ENCODE measurements at regions not wholly inside any gene's neighbourhood (a gene's known extent, or its start where the extent isn't known, plus 50 kb on each side); places are given as distances from the start of the nearest gene placed in this dataset.

DNA sequence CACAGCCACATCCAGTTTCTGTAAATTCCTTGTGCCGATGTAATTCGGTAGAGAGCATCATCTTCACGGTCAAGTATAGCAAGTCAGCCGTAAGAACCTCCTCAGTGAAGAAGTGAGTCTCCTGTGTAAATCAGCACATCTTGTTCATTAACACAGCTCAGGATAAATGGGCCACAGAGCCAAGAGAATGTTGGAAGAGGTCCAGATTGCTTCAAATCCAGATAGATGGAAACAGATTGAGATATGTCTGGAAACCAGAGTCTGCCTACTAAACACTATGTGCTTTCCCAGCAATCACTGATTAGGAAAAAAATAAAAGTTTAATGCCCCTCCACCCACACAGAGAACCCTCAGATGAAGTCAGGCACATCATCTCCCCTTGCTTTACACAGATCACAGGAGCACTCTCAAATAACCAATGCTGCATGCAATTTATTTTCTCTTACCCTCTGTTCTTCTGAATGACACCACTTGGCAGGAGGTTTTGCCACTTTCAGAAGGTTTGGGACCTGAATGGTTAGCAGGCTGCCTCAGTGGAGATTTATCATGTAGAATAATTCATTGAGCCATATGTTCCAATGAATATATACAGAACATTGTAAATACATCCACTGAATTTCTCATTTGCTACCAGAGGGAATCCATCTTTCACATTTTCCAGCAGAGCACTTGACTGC, 357.7 kb downstream of the C4orf33 start:
- H3K36me3 ChIP-seq (ENCODE audit: control insufficient read depth, insufficient read depth, low read length) = no peaks in the 10 kb centered on the region
- no peak overlapping the region for H3K4me2 ChIP-seq (ENCODE audit: low read length)
- no peak overlapping the region for H3K4me3 ChIP-seq (ENCODE audit: low read depth, low read length)
- H2AFZ ChIP-seq = no peak overlapping the region
- no peaks in the 10 kb centered on the region for H3K27me3 ChIP-seq (ENCODE audit: control insufficient read depth, insufficient read depth, low read length)
- H3K4me1 ChIP-seq = no peaks in the 10 kb centered on the region
- H3K9me3 ChIP-seq (ENCODE audit: control insufficient read depth, low read length) = no peaks in the 10 kb centered on the region
- no peak overlapping the region for H3K9ac ChIP-seq
- TF ChIP-seq, protein P1, sequence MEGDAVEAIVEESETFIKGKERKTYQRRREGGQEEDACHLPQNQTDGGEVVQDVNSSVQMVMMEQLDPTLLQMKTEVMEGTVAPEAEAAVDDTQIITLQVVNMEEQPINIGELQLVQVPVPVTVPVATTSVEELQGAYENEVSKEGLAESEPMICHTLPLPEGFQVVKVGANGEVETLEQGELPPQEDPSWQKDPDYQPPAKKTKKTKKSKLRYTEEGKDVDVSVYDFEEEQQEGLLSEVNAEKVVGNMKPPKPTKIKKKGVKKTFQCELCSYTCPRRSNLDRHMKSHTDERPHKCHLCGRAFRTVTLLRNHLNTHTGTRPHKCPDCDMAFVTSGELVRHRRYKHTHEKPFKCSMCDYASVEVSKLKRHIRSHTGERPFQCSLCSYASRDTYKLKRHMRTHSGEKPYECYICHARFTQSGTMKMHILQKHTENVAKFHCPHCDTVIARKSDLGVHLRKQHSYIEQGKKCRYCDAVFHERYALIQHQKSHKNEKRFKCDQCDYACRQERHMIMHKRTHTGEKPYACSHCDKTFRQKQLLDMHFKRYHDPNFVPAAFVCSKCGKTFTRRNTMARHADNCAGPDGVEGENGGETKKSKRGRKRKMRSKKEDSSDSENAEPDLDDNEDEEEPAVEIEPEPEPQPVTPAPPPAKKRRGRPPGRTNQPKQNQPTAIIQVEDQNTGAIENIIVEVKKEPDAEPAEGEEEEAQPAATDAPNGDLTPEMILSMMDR (IDR thresholded peaks at IDR 0.05) = no peak
- H3K27ac ChIP-seq = no peak overlapping the region
- no peaks in the 10 kb centered on the region for H3K79me2 ChIP-seq

DNA sequence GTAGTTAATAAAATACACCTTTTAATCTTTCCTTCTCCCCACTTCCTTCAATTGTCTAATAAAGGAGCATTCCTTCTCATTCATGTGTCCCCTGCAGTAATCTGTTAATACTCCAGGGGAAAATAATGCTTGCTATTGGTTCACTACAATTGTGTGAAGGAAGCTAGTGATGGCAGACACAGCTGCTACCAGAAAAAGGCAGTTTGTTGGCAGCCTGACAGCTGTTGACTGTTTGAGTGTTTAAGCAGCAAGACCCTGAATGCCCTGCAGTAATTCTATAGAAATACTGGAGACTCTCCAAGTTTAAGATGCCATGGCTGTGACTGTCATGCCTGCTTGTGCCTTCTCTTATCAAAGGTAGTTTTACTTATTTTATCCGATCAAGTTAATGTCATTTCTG, 359.5 kb downstream of the C4orf33 start:
- no peak overlapping the region for H3K9ac ChIP-seq
- no peak overlapping the region for H3K4me3 ChIP-seq (ENCODE audit: low read depth, low read length)
- H3K4me2 ChIP-seq (ENCODE audit: low read length) = no peak overlapping the region
- H3K27me3 ChIP-seq (ENCODE audit: control insufficient read depth, insufficient read depth, low read length) = no peaks in the 10 kb centered on the region
- no peak overlapping the region for H2AFZ ChIP-seq
- no peaks in the 10 kb centered on the region for H3K4me1 ChIP-seq
- H3K36me3 ChIP-seq (ENCODE audit: control insufficient read depth, insufficient read depth, low read length) = no peaks in the 10 kb centered on the region
- no peak overlapping the region for H3K27ac ChIP-seq
- no peaks in the 10 kb centered on the region for H3K9me3 ChIP-seq (ENCODE audit: control insufficient read depth, low read length)
- no peaks in the 10 kb centered on the region for H3K79me2 ChIP-seq
- TF ChIP-seq, protein P1 (IDR thresholded peaks at IDR 0.05) = no peak

DNA sequence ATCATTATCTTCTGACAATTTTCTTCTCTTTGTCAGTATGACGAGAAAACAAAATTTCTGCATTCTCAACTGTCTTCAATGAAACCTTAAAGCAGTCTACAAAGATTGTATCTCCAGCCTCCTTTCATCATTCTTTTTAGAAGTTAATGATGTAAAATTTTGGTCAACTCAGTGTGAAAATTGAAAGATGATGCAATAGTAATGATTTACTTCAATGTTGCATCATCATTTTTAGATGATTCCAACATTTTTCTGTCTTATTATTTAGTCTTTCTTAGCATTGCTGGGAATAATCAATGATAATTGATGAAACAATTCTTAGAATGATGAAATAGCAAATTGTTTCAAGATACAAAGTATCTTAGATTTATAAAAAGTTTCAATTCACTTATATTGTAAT, 372.7 kb downstream of the C4orf33 start:
- H3K4me2 ChIP-seq (ENCODE audit: low read length) = no peak overlapping the region
- H3K4me3 ChIP-seq (ENCODE audit: low read depth, low read length) = no peak overlapping the region
- no peak overlapping the region for H3K27ac ChIP-seq
- no peaks in the 10 kb centered on the region for H3K9me3 ChIP-seq (ENCODE audit: control insufficient read depth, low read length)
- no peaks in the 10 kb centered on the region for H3K79me2 ChIP-seq
- H3K36me3 ChIP-seq (ENCODE audit: control insufficient read depth, insufficient read depth, low read length) = no peaks in the 10 kb centered on the region
- TF ChIP-seq, protein P1 (IDR thresholded peaks at IDR 0.05) = no peak
- no peaks in the 10 kb centered on the region for H3K27me3 ChIP-seq (ENCODE audit: control insufficient read depth, insufficient read depth, low read length)
- no peak overlapping the region for H2AFZ ChIP-seq
- no peaks in the 10 kb centered on the region for H3K4me1 ChIP-seq
- no peak overlapping the region for H3K9ac ChIP-seq

DNA sequence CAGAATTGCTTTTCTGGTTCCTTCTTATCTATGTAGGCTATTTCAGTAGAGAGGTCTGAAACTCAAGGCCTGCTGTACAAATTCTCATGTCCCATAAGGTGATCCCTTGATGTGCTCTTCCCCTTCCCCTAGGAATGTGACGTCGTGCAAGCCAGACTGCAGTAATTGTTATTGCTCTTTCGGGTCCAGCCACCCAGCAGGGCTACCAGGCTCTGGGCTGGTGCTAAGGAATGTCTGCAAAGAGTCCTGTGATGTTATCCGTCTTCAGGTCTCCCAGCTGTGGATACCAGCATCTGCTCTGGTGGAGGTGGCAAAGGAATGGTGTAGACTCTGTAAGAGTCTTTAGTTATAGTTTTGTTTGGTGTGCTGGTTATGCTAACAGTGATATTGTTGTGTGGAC, 378.7 kb downstream of the C4orf33 start:
- Histone ChIP-seq H3K27me3 (ENCODE audit: control insufficient read depth, insufficient read depth, low read length) (no peaks in the 10 kb centered on the region), H3K27ac (no peak overlapping the region), H3K36me3 (ENCODE audit: control insufficient read depth, insufficient read depth, low read length) (no peaks in the 10 kb centered on the region), H3K9me3 (ENCODE audit: control insufficient read depth, low read length) (no peaks in the 10 kb centered on the region), H3K79me2 (no peaks in the 10 kb centered on the region), H3K4me1 (no peaks in the 10 kb centered on the region), H3K4me2 (ENCODE audit: low read length) (no peak overlapping the region), H3K9ac (no peak overlapping the region), H3K4me3 (ENCODE audit: low read depth, low read length) (no peak overlapping the region), H2AFZ (no peak overlapping the region)
- TF ChIP-seq, protein P1 (IDR thresholded peaks at IDR 0.05) = no peak

DNA sequence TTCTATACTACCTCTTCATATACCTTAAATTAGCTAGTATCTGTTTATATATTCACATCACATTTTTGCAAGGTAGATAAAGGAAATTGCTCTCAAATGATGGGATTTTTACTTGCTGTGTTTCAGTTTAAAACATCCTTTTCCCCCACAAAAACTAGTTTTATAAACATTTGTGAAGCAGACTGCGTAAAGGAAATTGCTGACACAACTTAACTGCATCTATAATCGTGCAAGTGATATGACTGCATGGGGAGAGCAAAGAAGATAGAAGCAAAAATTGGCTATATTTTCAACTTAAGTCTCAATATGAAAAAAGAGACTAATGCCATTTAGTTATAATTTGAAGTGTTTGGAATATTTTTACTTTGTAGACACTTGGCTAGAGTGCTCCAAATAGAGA, 385.2 kb downstream of the C4orf33 start:
- no peak overlapping the region for H2AFZ ChIP-seq
- no peak overlapping the region for H3K4me3 ChIP-seq (ENCODE audit: low read depth, low read length)
- no peaks in the 10 kb centered on the region for H3K27me3 ChIP-seq (ENCODE audit: control insufficient read depth, insufficient read depth, low read length)
- TF ChIP-seq, protein P1 (IDR thresholded peaks at IDR 0.05) = no peak
- no peak overlapping the region for H3K4me2 ChIP-seq (ENCODE audit: low read length)
- H3K79me2 ChIP-seq = no peaks in the 10 kb centered on the region
- no peak overlapping the region for H3K27ac ChIP-seq
- H3K4me1 ChIP-seq = no peaks in the 10 kb centered on the region
- H3K9ac ChIP-seq = no peak overlapping the region
- no peaks in the 10 kb centered on the region for H3K36me3 ChIP-seq (ENCODE audit: control insufficient read depth, insufficient read depth, low read length)
- H3K9me3 ChIP-seq (ENCODE audit: control insufficient read depth, low read length) = no peaks in the 10 kb centered on the region
